Germinal center (tissue), 1 donor: ENCODE measurements at regions not wholly inside any gene's neighbourhood (a gene's known extent, or its start where the extent isn't known, plus 50 kb on each side); places are given as distances from the start of the nearest gene placed in this dataset.
A peak's percentile ranks its signal among the peaks of the same experiment; 100 is the strongest.

Source experiments
- DNase-seq: peaks from one replicate; pipeline ENCODE4 v3.0.0; 2012; ENCODE audit warnings: mixed read lengths, low spot score

DNA sequence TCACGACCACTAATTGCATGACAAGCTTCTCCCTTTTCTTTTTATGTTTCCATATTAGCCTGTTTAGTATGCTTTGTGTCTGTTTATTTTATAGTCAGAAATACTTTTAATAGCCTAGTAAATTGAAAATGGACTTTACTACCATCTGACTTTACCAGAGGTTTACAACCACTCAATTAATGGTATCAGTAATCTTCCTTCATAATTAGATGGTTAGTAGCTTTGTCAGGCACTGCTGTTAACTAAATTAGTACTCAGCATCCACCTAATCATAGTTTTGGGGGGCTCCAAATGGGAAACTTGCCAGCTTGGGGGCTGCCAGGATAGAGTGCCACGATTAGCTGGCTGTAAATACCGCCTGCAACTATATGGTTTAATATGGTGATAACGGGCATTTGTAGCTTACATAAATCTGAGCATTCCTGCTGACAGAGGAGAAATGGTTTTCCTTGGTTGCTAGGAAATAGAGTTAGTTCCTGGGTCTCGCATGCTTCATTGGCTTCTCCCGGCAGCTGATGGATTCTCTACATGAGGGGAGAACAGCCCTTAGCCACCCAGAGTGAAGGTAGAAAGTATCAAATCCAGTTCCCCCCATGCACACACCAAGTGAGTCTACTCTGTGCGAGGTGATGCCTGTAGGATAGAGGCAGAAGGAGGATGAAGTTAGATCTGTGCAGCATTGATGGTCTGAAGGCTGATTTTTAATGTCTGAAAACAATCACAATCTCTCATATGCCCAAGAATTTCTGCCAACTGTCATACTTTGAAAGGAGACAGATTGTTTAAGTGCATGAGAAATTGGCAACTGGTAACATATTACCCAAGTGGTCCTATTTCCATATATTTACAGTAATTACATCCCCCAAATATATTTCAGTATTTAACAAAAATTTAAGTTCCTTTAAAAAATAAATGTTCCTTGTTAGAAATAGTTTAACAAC is 326.6 kb upstream of the PROK2 start:
- DNase-seq: no peak

DNA sequence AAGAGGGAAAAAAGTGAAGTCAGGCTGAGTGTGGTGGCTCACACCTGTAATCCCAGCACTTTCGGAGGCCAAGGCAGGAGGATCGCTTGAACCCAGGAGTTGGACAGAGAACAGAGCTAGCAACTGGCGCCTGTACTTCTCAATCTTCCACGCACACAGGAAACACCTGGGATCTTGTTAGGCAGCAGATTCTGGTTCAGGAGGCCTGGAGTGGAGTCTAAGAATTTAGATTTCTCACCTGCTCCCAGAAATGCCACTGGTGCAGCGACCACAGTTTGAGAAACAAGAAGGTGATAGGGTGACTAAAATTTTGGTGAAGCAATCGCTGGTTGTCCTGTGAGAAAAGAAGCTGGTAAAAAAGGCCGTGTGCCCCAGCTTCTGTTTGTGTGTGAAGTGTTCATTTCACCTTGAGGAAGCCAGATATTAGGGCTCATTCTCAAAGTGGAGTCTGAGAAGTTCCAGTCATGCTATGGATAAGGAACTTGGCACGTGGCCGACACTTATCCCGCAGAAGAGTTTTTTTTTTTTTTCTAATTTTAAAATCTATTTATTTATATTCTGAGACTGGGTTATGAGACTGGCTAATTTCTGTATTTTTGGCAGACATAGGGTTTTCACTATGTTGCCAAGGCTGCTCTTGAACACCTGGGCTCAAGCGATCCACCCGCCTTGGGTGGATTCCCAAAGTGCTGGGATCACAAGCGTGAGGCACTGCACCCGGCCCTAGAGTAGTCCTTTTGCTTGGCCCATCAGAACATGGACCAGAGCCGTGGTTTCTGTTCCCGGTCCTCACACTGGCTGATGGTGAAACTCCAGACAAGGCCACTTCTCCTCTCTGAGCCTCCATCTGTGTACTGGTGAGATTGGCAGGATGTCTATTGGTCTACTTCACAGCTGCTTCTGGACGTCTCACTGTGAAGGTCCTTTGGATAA is 324.6 kb upstream of the PROK2 start:
- DNase-seq: no peak

DNA sequence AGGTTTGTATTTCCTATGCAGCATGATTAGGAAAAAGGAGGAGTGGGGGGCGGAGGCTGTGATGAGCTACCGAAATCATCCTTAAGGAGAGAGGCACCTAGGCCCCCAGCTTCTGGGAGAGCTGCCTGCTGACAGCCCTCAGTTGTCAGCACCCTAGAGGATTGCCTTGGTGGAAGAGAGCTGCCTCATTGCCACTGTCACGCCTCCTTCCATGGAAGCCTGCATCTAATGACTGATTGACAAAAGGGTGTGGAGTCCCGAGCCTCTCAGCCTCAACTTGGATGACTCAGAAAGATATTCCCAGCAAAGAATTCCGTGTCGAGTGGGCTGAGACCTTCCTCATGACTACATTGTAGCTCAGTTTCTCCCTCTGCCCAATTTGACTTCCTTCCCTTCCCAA is 320.4 kb upstream of the PROK2 start:
- no peak for DNase-seq

DNA sequence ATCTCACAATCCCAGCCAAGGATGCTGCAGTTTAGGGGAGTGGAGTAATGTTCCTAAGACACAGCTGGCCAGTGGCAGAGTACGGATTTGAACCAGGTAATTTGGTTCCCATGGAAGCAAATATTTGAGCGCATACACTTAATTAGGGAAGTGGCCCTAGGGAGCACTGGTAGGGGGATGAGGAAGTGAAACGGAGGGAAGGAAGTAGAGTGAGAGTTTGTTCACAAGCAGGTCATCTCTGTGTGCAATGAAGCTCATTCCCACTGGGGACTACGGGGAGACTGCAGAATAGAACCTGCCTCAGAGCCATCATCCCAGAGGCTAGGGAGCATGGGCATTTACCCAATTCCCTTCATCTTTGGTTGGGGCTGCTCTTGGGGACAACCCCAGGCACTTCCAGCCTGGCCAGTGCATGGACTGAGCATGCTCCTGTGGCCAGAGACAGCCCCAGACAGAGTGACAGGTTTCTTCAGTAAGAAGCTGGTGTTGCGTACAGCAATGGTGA is 317.2 kb upstream of the PROK2 start:
- peak; percentile 79 for DNase-seq

DNA sequence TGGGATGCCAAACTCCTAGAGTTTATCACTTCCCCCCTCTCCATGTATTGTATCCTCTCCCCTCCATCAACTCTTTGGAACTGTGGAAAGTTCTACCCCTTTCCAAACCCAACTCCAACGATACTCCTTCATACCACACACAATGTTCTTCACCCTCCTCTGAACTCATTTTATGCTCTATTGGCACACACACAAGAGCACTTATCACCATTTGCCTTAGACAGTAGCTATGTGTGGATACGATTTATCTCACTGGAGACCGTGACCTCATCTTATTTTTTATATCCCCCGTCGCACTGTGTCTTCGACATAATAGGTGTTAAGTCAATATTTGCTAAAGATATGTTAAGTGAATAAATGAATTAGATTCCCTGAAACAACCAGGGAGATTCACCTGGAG is 316.5 kb upstream of the PROK2 start:
- no peak for DNase-seq

DNA sequence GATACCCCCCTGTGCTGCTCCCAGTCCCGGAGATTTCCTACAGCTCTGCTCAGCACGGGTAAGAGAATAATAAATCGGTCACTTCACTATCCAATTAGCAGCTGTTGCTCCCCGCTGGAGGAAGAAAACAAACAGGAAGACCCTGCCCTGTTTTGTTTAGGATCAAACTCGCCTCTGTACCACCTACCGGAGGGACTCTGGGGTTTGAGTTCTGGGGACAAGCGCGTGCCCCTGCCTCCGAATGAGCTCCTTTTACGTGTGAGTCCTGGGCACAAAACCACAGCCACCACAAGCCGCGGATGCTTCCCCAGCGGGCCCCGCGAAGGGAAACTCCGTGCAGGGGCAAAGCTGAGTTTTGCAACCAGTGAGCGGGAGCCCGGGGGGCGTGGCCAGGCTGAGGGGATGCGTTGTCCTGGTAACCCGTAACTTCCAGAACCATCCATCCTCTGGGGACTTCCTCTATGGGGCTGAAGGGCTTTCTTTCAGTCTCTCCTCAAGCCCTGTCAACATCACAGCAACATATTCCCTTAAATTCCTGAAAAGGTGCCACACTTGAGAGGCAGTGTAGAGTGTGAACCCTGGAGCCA is 315.7 kb upstream of the PROK2 start:
- peak; percentile 93 for DNase-seq

DNA sequence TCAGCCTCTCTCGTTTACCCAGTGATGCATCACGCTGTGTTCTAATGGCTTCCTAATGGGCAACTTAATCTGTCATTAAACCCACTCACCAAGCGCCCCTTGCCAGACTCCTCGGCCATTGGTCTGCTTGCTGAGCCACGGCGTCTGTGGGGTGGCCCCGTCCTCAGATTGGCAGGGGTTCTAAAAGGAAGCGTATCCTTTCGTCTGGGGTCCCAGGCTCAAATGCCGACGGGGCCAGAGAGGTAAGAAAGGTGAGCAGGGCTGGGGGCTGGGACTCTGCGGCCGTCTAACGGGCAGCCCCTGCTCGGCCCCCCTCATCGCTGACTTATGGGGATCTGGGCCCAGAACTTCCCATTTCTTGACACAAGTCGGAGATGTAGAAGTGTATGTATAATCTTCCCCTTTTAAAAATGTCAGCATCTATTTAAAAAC is 315.1 kb upstream of the PROK2 start:
- peak; percentile 68 for DNase-seq

DNA sequence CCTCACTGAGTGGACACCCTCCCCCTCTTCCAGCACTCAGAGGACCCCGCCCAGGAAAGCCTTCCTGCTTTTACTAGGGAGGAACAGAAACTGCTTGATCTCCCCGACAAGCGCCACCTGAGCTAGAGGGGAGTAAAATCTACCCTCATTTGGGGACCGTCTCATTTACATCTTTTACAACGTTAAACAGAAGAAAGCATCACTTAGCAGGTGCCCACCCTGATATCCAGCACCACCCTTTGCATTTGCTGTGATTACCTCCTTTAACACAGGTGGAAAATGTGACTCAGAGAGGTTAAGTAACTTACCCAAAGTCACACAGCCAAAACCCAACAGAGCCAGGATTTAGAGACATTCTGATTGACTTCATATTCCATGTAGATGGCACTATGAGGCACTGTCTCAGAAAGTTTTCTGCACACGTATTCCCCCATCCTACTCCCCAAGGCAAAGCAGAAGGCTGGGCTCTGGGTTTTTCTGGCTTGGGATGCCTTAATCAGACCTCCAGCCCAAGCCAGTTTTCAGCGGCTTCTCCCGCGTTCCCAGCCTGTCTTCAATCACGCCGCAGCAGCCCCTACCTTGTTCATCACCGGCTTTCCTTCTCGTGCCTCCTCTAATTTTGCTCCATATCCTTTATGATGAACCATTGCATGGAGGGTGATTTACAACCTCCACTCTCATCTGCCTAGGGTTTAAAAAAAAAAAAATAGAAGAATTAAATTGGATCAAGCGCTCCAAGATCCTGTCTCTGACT is 314.6 kb upstream of the PROK2 start:
- DNase-seq: peak; percentile 75

DNA sequence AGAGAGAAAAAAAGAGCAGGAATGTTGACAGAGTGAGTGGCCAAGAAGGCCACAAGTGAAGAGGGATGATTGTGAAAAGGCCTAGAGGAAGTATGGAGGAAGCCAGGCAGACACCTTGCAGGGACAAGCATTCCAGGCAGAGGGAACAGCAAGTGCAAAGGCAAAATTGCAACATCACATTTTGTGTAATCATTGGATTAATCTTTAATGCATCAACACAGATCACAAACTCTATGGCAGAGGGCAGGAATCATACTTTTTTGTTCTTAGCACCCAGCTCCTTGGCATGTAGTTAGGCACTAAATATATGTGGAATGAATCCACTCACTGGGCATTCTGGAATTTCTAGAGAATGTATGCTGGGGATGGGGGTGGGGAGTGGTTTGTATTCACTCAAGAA is 312.1 kb upstream of the PROK2 start:
- no peak for DNase-seq

DNA sequence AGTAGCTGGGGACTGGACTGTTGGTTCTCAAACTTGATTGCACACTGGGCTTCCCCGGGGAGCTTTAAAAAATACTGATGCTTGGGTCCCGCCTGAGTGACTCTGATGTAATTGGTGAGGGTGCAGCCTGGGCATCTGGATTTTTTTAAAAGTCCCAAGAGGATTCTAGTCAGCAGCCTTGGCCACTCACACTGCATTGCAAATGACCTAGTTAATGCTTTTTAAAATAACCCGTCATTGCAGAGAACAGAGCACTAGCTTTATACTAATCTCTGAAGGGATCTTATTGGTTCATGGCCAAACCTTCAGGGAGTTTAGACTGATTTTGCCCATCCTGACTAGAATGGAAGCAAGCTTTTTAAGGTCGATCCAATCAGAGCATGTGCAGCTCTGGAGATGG is 310.6 kb upstream of the PROK2 start:
- DNase-seq: peak; percentile 66

DNA sequence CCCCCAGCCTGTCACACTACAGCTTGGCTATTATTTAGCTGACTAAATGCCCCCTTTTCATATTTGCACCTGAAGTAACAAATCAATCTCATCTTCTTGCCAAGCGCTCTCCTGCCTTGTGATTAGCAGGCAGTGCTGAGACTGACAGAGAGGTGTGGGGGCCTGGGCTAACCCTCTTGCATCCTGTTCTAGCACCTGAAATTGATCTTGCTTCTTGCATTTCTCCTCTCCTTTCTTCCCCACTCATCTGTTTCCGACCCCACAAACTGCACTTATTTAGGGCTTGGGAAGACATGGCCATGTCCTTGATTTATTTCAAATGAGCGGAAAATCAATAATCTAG is 309.0 kb upstream of the PROK2 start:
- DNase-seq: no peak

DNA sequence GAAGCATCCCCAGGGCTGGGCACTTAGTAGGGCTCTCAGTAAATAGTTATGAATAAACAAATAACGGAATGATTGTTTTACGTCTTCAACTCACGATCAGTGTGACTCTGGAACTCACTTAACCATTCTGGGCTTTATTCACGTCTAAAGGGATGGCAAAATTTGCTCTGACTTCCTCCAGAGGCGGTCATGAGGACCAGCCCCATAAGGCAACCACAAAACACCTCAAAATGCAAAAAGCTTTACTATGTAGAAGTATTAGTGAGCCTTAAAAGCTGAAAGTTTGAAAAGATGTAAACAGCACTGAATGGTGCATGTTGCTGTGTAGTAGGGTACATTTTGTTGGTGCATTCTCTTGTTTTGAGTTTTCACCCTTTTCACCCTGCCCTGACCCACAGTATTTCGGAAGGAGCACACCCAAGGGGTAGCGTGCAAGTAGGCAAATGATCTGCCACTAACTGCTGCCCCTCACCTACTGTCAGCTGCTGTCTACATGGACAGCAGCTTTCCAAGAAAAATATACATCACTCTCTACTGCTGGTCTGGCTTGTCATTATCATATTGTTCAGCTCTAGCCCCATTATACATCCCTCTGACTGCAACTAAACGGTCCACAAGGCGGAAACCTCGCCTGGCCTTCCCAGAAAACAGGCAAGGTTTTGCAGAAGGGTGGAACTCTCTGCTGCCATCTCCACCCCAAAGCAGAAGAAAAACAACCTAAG is 308.5 kb upstream of the PROK2 start:
- DNase-seq: no peak

DNA sequence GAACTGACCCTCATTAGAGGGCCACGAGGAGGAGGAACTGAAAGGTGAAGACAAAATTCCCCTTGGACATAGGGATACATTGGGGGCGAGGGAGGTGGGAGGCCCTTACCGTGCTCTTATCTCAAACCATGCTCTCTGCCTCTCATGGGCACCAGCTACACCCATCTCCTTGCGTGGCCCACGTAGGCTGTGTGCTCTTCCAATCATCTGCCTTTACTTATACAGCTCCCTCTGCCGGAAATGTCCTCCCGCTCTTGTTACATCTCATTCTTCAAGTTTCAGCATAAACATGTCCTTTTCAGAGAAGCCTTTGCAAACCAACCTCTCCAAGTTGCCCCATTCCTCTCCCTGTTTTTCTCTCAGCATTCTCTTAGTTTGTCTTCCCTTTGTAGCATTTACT is 307.8 kb upstream of the PROK2 start:
- no peak for DNase-seq

DNA sequence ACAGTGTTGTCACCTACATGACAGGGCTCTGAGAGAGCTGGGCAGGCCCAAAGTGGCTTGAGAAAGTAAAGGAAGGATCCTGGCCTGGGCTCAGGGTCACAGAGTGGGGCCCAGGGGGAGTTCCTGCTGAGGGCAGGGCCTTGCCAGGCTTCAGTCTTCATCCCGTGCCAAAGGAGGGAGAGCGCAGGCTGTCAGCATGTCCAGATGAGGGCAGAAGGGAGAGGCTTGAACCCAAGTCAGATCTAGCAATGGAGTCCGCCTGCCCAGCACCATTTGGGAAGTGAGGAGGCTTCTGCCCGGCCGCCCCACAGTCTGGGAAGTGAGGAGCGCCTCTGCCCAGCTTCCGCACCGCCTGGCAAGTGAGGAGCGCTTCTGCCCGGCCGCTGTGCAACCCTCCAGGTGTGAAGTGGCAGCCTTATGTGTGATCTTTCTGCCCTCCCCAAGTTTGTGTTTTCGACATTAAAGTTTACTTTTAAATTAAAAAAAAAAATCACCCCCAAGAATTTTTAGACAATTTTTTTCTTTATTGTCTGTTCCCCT is 303.6 kb upstream of the PROK2 start:
- DNase-seq: no peak

DNA sequence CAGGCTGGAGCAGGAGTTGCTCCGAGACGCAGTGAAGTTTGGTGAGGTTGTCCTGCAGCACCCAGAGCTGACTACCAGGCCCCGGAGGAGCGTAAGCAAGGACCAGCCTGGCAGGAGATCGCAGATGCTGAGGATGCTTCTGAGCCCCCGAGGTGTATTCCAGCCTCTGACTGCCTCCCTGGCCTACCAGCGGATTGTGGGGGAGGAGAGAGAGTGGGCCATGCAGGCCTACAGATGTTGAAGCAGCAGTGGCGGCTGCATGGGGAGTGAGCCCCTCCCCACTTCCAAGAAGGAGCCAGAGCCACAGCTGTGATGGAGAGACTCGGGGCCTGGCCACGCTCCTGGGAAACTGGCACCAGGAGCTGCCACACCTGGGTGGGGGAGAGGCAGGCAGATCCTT is 302.5 kb upstream of the PROK2 start:
- no peak for DNase-seq

DNA sequence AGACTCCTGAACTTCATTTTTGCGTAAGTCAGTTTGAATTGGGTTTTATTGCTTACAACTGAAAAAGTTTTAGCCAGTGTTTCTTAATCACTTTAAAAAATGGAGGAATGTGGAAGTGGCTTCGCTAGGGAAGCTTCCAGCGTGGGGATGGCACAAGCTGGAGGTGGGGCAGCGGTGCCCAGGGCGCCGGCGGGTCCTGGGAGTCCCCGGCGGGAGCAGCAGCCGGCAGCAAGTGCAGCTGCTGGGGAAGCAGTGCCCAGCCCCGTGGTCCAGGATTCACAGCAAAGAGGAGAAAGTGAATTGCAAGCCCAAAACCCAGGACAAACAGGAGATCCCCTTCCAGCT is 301.8 kb upstream of the PROK2 start:
- DNase-seq: no peak

DNA sequence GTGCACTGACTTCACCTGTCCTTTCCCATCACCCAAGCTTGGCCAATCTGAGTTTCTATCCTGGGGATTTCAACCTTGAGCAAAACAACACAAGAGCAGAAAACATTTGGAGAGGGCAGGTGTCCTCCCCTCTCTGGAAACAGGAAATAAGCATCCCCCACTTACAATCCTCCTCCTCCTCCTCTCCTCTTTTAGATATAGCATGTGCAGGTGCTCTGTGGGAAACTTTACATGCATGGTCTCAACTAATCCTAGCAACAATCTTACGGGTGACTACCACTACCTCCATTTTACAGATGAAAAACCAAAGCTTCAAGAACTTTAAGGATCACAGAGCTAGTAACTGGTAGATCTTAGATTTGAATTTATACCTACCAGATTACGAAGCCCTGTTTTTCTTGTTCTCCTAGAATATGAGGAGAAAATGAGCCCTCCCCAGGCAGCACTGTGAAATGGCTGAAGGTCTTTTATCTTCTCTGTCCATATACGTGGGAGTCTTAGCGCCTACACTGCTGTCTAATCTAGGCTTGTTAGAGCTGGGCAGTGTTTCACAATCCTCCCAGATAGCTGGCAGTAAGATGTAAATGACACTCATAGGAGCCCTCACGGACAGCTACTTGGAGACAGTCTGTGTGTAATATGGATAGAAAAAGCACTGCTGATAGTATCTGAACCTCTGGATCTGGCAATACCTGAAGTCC is 301.2 kb upstream of the PROK2 start:
- no peak for DNase-seq

DNA sequence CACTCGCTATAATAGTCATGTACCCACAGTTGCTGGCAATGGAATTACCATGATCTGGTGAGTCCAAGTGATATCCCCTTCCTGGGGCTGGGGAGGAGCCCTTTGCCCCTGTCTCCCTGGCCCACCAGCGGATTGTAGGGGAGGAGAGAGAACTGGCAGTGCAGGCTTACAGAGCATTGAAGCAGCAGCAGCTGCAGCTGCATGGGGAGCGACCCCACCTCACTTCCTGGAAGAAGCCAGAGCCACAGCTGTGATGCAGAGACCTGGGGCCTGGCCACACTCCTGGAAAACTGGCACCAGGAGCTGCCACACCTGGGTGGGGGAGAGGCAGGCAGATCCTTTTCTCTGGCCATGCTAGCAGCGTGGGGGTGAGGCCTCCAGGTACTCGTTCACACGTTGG is 300.1 kb upstream of the PROK2 start:
- DNase-seq: no peak

DNA sequence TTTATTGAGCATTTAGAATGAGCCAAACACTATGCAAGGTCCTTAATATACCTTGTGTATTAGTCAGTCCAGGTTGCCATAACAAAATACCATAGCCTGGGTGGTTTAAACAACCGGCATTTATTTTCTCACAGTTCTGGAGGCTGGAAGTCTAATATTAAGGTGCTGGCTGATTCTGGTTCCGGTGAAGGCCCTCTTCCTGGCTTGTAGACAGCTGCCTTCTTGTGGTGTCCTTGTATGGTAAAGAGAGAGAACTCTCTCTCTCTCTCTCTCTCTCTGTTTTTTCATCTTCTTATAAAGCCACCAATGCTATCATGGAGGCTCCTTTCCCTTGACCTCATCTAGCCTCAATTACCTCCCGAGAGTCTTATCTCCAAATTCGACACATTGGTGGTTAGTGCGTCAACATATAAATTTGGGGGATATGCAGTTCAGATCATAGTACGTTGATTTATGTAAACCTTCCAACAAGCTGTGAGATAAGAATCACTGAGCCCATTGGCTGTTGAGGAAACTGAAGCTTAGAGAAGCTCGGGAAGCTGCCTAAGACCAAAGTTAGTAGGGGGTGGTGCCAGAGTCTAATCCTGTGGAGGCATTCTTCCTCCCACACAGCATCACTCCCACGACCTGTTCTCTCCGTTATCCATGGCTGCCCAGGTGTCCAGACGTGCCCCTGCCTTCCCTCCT is 298.0 kb upstream of the PROK2 start:
- no peak for DNase-seq
